ENCODE measurements at regions not wholly inside any gene's neighbourhood (a gene's known extent, or its start where the extent isn't known, plus 50 kb on each side); places are given as distances from the start of the nearest gene placed in this dataset.

DNA sequence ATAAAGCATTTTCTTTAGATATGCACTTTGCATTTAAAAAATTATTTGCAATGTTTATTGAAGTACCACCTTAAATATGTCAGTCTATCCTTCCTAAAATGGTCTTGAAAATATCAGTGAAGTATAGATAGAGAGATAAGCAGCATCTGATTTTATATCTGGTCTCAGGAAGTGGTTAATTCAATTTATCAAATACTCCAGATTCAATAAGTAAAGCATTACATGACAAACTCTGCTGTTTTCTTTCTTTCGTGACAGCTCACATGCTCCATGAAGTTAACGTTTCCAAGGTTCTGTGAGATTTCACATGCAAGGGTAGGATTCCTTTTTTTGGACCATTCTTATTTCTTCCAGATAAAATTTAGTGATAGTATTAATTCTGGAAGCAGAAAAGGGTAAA lies 775.4 kb upstream of the ROBO1 start:
- no peak for DNase-seq (ENCODE audit: low read depth in 4 of 4, low spot score in 3 of 4)

DNA sequence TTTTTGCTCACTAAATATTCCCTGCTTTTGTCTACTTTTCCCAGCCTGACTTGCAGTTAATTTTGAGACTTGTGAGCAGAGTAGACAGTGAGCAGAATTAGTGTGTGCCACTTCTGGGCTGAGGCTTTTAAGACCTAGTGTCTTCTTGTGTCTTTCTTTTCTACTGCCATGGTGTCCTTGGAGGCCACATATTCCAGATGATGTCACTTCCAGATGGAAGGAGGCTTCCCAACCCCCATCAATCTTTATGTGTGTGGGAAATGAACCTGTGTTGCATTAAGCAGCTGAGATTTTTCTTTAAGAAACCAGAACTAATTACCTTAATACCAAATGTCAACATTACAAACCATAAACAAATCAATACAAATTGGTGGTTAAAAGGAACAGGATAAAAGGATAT lies 774.7 kb upstream of the ROBO1 start:
- no peak for DNase-seq (ENCODE audit: low read depth in 4 of 4, low spot score in 3 of 4)

DNA sequence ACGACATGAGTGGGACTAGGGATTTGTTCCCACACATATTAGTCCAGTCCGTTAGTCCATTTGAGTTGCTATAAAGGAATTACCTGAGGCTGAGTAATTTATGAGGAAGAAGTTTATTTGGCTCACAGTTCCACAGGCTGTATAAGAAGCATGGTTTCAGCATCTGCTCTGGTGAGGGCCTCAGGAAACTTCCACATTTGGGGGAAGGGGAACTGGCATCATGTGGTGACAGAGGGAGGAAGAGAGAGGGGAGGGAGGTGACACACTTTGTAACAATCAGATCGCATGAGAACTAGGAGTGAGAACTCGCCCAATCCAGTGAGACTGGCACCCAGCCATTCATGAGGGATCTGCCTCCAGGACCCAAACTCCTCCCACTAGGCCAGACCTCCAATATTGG lies 769.9 kb upstream of the ROBO1 start:
- DNase-seq (ENCODE audit: low read depth in 4 of 4, low spot score in 3 of 4), result no peak

DNA sequence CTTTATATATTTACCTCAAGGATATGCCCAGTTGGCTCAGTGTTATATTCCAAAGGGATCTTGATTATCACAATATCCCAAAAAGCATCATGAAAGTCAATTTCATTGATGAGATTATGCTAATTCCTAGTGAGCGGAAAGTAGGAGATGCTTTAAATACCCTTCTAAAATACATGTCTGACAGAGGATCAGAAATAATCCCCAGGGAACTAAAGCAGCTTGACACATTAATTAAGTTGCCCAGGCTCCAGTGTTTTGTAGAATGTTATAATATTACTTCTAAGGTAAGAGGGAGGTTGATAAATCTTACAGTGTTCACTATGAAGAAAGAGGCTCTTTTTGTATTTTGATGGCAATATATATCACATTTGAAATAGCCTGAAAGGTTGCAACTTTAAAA lies 767.5 kb upstream of the ROBO1 start:
- DNase-seq (ENCODE audit: low read depth in 4 of 4, low spot score in 3 of 4), result no peak

DNA sequence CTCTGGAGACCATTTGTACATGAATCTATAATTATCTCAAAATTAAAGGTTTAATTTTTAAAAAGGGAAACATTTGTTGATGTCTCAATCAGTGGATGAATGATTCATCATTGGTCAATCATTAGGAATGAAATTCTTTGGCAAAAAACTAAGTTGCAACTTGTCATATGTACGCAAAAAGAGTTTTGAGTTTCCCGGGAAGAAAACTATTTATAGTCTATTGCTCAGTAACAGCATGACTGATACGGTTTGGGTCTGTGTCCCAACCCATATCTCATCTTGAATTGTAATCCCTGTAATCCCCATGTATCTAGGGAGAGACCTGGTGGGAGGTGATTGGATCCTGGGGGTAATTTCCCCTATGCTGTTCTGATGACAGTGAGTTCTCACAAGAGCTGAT lies 765.8 kb upstream of the ROBO1 start:
- no peak for DNase-seq (ENCODE audit: low read depth in 4 of 4, low spot score in 3 of 4)

DNA sequence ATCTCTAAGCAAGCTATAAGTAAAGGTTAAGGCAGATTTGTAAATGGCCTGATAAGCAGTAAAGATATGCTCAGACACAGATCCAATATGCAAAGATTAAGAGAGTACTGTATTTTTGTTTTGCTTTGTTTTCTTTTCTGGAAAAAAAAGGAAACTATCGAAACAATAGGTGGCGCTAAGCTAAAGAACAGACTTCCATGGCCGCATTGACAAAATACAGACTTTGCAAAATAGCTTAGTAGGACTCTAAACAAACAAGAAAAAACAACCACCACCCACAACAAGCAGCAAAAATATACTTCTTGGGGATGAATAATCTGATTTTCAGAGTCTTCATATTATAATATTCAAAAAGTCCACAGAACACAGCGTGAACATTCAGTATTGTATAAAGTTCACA lies 758.4 kb upstream of the ROBO1 start:
- DNase-seq (ENCODE audit: low read depth in 4 of 4, low spot score in 3 of 4), result no peak

DNA sequence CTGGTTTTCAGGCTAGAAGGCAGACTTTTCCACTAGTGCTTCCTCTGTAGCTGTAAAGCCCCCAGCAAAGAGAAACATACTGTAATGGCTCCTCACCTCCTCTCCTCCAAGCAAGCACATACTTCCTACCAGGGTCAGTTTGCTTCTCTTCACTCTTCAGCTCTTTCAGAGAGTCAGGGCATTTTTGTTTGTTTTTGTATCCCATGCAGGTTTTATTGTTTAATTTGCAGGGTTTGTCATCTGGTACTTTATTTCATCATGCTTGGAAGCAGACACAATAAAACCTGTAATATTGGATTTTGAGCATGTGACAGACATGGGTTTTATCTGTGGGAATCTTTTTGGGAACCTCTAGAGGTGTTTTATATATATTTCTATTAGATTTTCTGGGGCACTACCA lies 753.3 kb upstream of the ROBO1 start:
- no peak for DNase-seq (ENCODE audit: low read depth in 4 of 4, low spot score in 3 of 4)

DNA sequence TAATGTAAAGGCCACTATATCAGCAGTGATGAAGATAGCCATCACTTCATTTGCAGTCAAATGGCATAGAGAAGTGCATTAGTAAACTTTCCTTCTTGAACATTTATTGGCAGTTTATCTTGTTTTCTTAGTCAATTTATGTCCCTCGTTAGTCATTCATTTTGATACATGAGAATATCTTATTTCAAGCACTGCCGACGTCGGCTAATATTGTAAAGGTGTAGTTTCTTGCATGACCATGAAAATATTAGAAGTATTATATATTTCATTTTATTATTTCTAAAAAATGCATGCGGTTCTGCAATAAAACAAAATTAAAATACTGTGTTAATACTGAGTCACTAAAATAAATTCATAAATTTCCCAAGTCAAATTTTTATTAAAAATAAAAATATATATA lies 751.6 kb upstream of the ROBO1 start:
- DNase-seq (ENCODE audit: low read depth in 4 of 4, low spot score in 3 of 4), result no peak

DNA sequence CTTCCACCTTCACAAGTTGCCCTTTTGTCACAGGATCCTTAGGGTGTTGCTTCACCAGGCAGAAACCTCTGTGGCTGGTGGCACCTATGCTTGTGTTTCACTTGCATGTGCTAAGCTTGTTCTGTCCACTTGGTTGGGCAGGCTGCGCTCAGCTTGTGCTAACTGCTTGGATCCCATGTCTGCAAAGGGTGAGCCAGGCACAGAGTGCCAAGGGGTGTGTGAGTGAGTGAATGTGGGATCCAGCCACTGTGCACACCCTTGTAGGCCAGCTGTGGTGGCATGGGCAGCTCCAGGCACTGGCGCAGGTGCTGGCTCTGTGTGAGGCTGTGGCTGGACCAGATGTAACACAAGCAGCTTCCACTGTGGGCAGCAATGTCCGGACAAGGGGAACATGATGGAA lies 728.7 kb upstream of the ROBO1 start:
- DNase-seq (ENCODE audit: low read depth in 4 of 4, low spot score in 3 of 4), result no peak

DNA sequence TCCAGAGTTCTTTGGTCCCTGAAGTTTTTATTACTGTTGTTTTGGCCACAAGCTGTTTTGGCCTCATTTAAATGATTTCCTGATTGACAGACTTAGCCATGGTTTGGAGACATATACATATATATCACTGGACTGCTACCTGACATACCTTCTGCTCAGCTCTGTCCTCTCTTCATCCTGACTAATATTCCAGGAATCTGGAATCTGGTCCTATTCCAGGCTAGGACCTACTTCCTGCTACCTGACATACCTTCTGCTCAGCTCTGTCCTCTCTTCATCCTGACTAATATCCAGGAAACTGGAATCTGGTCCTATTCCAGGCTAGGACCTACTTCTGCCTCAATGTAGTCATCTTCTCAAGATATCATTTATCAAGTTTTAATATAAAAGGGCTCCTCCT lies 724.4 kb upstream of the ROBO1 start:
- no peak for DNase-seq (ENCODE audit: low read depth in 4 of 4, low spot score in 3 of 4)

DNA sequence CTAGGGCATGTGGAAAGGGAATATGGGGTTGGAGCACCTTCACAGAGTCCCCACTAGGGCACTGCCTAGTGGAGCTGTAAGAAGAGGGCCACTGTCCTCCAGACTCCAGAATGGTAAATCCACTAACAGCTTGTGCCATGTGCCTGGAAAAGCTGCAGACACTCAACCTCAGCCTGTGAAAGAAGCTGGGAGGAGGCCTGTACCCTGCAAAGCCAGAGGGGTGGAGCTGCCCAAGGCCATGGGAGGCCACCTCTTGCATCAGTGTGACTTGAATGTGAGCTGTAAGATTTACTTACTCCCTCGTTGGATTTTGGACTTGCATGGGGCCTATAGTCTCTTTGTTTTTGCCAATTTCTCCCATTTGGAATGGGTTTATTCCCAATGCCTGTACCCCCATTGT lies 705.2 kb upstream of the ROBO1 start:
- DNase-seq (ENCODE audit: low read depth in 4 of 4, low spot score in 3 of 4), result no peak

DNA sequence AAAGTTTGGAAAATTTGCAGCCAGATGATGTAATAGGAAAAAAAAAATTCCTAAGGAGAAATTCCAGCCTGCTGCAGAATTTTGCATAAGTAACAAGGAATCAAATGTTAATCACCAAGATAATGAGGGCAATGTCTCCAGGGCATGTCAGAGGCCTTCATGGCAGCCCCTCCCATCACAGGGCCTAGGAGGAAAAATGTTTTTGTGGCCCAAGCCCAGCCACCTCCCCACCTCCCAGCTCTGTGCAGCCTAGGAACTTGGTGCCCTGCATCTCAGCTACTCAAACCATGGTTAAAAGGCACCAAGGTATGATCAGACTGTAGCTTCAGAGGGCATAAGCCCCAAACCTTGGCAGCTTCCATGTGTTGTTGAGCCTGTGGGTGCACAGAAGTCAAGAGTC lies 704.7 kb upstream of the ROBO1 start:
- no peak for DNase-seq (ENCODE audit: low read depth in 4 of 4, low spot score in 3 of 4)

DNA sequence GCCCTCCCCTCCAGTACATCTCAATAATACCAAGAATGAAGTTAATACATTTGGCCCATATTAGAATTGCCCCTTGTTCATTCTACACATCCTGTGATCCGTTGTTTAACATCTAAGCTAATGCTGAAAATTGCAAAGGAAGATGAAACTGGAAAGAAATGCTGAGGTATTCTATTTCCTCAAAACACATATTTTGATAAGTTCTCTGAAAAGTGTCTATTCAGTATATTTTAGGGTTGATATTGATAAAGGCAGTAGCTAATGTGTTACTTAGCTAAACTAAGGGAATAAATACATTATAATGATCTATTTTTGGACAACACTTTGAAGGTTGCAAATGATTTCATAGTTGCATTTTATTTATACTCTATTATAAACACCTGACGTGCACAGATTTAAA lies 702.6 kb upstream of the ROBO1 start:
- no peak for DNase-seq (ENCODE audit: low read depth in 4 of 4, low spot score in 3 of 4)

DNA sequence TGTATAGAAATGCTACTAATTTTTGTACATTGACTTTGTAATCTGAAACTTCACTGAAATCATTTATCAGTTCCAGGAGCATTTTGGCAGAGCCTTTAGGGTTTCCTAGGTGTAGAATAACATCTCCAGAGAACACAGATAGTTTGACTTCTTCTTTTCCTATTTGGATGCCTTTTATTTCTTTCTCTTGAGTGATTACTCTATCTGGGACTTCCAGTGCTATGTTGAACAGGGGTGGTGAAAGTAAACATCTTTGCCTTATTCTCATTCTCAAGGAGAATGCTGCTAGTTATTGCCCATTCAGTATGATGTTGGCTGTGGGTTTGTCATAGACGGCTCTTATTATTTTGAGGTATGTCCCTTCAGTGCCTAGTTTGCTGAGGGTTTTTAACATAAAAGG lies 697.9 kb upstream of the ROBO1 start:
- DNase-seq (ENCODE audit: low read depth in 4 of 4, low spot score in 3 of 4), result no peak

DNA sequence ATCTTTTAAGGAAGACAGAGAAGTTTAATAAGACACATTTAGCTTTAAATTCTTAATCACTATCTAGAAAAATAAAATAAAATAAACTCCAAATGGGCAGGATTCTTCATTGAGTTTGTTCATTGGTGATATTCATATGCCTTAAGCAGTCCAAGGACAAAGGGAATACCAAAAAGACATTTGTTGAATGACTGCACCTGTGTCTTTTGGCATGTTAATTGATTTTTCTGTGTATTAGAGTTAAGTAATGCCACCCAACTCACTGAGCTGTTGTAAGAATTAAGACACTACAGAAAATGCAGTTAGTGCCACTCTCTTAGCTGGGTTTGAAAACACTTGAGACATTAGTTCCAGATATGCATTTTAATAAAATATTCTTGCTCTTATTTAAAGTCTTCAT lies 683.6 kb upstream of the ROBO1 start:
- no peak for DNase-seq (ENCODE audit: low read depth in 4 of 4, low spot score in 3 of 4)

DNA sequence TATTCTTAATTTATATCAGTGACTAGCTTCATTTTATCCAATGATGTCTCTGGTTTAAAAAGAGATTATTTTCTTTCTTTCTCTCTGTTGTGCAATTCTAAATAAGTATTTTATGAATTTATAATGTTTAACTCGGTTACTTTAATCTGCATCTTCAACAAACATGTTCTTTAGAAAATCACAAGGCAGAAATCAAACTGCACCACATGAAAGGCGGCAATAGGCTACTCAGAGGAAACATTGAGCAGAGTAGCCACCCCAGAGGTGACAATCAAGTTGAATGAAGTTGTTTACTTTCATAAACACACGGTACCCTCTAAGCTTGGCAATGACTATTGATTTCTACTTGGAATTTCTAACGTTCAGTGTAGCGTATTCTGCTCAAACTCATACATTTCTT lies 677.8 kb upstream of the ROBO1 start:
- no peak for DNase-seq (ENCODE audit: low read depth in 4 of 4, low spot score in 3 of 4)

DNA sequence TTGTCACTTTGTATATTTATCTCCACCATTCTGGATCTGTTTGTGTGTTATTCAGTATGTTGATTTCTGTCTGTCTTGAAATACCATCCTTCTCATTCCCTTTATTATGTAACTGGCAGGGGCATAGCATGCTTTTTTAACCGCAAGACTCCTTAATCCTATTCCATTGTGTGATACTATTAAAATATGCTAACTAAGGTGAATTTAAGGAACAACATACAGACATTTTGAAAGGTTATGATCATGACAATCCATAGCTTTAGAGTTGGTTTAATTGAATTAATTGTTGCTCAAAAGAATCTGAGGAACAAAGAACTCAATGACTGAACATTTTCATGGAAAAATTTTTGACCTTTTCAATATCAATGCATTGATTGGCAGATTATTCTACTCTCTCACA lies 677.3 kb upstream of the ROBO1 start:
- no peak for DNase-seq (ENCODE audit: low read depth in 4 of 4, low spot score in 3 of 4)

DNA sequence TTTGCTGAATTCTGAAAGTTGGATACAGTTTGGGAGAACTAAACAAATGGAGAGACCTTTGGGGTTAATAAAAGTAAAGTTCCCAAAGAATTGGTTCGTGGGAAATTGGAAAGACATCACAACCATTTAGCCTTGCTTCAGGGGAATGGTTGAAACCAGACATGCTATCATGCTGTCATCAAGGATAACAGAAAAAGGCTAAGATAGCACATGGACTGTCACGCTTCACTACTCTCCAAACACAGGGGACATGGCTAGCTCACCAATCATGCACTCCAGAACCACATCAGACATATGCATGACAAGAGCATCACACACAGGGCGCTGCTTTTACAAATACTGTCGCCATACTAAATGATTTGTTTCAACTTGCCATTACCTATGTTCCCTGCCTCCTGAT lies 671.7 kb upstream of the ROBO1 start:
- DNase-seq (ENCODE audit: low read depth in 4 of 4, low spot score in 3 of 4), result no peak

DNA sequence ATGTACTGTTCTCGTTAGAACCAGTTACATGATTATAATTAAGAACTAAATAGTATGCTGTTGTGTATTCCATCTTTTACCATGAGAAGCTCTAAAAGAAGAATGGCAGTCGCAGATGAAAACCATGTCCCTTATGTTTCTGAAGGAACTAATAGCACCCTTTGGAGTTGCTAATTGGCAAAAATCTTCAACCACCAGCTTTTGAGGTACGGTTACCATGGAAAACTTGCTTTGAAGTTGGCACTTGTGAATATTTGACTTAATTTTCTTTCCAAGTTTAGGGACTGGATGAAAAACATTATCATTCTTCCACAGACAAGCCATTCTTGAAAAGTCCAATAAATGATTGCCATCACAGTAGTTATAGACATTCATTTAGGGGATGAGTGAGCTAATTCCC lies 666.6 kb upstream of the ROBO1 start:
- DNase-seq (ENCODE audit: low read depth in 4 of 4, low spot score in 3 of 4), result no peak

DNA sequence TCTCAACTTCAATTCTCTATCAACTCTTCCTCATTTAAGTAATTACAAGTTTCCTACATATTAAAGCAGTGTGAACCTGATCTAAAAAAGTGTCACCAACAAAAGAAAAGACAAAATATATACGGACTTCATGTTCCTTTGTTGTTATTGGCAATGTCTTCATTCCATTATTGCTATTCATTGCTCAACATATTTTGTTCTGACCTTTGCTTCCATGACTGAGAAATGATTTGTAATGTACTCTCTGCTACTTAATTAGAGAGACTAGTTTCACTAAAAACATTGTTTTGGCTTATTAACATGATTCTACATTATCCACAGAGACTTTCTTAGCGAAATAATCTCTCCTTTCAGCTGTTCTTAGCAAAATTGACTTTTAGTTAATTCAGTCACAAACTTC lies 657.2 kb upstream of the ROBO1 start:
- no peak for DNase-seq (ENCODE audit: low read depth in 4 of 4, low spot score in 3 of 4)

DNA sequence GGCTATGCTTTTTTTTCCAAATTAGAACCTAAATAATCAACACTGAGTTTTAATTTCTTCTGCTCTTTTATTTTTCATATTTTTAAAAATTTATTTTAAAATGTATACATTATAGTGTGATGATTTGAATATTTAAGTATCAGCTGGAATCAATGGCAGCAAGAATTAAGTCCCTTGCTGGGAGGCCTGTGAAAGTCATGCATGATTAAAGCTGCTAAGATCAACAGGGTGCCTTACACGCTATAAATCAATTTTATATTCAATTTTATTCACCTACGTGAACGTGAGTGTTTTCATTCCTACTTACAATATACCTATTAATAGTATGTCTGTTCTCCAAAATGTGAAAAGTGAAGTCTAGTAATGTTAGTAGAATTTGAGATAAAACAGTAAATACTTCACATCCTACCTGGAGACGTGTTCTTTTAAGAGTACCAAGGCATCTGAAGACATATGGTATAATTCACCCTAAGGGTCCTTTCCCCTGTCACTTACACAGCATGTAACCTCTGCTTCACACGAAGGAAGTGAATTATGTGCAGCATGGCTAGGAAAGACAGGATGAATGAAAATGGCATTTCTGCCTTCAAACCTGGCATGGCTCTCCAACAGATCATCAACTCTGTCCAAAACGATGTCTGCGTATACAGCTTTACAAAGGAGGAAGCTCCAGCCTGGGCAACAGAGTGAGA lies 640.4 kb upstream of the ROBO1 start:
- no peak for DNase-seq (ENCODE audit: low read depth in 4 of 4, low spot score in 3 of 4)

DNA sequence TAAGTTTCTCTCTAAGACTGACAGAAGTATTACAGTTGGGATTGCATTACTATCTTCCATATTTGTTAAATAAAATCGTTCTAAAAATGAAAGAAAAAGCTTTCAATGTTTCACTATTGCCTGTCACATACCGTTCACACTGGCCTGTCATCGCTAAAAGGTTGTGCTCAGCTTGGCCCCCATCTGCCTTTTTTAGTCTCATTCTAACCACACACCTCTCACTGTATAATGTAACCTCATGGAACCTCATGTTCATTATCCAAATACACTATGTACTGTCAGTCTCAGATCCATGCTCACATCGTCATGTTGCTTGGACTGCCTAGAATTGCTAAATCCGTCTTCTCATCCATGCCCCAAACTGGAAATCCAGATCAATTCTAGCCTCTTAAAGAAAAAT lies 637.8 kb upstream of the ROBO1 start:
- no peak for DNase-seq (ENCODE audit: low read depth in 4 of 4, low spot score in 3 of 4)

DNA sequence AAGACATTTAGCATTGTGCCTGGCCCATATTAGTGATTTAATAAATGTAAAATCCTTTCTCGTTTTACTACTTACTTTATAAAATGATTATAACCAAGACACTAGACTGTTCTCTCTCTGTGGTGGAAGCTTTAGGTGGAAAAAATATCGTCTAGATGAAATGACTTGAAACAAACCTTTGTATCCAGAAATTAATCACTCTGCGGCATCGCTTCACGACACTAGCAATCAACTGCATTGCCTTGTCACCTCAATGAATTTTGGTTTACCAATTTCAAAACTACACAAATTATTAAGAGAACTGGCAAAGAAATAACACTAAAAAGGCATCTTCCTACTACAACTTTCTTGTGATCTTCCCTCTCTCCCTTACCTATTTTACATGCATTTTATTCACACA lies 627.2 kb upstream of the ROBO1 start:
- DNase-seq (ENCODE audit: low read depth in 4 of 4, low spot score in 3 of 4), result no peak

Measured in right renal pelvis (tissue), 4 donors.